T-helper 1 cell (primary cell): ENCODE measurements at regions not wholly inside any gene's neighbourhood (a gene's known extent, or its start where the extent isn't known, plus 50 kb on each side); places are given as distances from the start of the nearest gene placed in this dataset.
"Not testable (repeated sequence)": the region's sequence is repeated elsewhere in the genome, so short reads cannot be mapped to it uniquely, and the experiment has no call there.

Experiments
- DNase-seq, 5 donors: peaks; one replicate each; pipeline ENCODE4 v3.0.0-alpha.2; 2012 to 2020

GRCh38 chr1:38153778-38154470, 107.3 kb upstream of the POU3F1 start:
- no peak for DNase-seq

- no peak for DNase-seq
These were observed 106.6 kb upstream of the POU3F1 start for GRCh38 chr1:38153066-38153777.

- DNase-seq = no peak
These were observed 105.9 kb upstream of the POU3F1 start for GRCh38 chr1:38152351-38153065.

GRCh38 chr1:38151399-38151798, 104.8 kb upstream of the POU3F1 start:
- DNase-seq = no peak

- DNase-seq = not testable (repeated sequence)
These were observed 99.5 kb upstream of the POU3F1 start for GRCh38 chr1:38146079-38146478.

- no peak for DNase-seq
These were observed 96.0 kb upstream of the POU3F1 start for GRCh38 chr1:38142606-38143005.

- no peak for DNase-seq
These were observed 94.9 kb upstream of the POU3F1 start for GRCh38 chr1:38141483-38141882.

GRCh38 chr1:38139738-38140487, 93.3 kb upstream of the POU3F1 start:
- DNase-seq = no peak

GRCh38 chr1:38138498-38139233, 92.1 kb upstream of the POU3F1 start:
- DNase-seq = no peak

- no peak for DNase-seq
These were observed 90.6 kb upstream of the POU3F1 start for GRCh38 chr1:38137164-38137563.

- no peak for DNase-seq
These were observed 89.2 kb upstream of the POU3F1 start for GRCh38 chr1:38135625-38136414.

GRCh38 chr1:38134294-38134755, 87.7 kb upstream of the POU3F1 start:
- no peak for DNase-seq

GRCh38 chr1:38133756-38134155, 87.2 kb upstream of the POU3F1 start:
- DNase-seq = no peak

GRCh38 chr1:38133304-38133703, 86.7 kb upstream of the POU3F1 start:
- no peak for DNase-seq

GRCh38 chr1:38132681-38133080, 86.1 kb upstream of the POU3F1 start:
- DNase-seq = no peak

- DNase-seq = no peak
These were observed 84.5 kb upstream of the POU3F1 start for GRCh38 chr1:38131024-38131585.

- DNase-seq = no peak
These were observed 83.4 kb upstream of the POU3F1 start for GRCh38 chr1:38129971-38130370.

GRCh38 chr1:38129473-38129872, 82.9 kb upstream of the POU3F1 start:
- DNase-seq = no peak

GRCh38 chr1:38128926-38129453, 82.4 kb upstream of the POU3F1 start:
- DNase-seq = no peak

GRCh38 chr1:38128511-38128910, 81.9 kb upstream of the POU3F1 start:
- DNase-seq = no peak

GRCh38 chr1:38127428-38127827, 80.8 kb upstream of the POU3F1 start:
- no peak for DNase-seq
